ENCODE measurements at regions not wholly inside any gene's neighbourhood (a gene's known extent, or its start where the extent isn't known, plus 50 kb on each side); places are given as distances from the start of the nearest gene placed in this dataset.
"Not testable (repeated sequence)": the region's sequence is repeated elsewhere in the genome, so short reads cannot be mapped to it uniquely, and the experiment has no call there.

DNA sequence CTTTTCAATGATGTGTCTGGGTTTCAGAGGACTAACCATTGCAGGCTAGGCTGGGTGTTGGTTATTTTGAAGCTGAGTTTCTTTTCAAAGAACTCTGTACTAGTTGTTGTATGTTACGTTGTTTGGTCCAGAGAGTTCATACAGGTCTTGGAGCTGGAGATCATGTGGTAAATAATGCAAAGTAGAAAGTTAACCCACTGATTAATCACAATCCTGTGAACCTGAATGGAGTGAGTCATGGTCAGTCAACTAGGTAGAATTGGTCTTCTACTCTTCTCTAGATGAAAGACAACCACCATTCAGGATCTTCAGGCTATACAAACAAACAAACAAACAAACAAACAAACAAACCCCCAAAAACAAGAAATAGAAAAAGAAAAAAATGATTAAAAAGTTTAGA lies 388.9 kb upstream of the ACTBL2 start:
- Histone ChIP-seq H2BK15ac (replicated peaks; ENCODE audit: low read depth) (no peak overlapping the region), H3K36me3 (ENCODE audit: control insufficient read depth, insufficient read depth, low read length) (no peaks in the 10 kb centered on the region), H3K4ac (ENCODE audit: low read depth, low read length) (no peak overlapping the region), H2AK5ac (ENCODE audit: low read length) (no peak overlapping the region), H3K27me3 (ENCODE audit: insufficient read depth, low read length, poor library complexity) (no peaks in the 10 kb centered on the region), H3K18ac (ENCODE audit: low read length) (no peak overlapping the region), H4K5ac (ENCODE audit: low read length) (no peak overlapping the region), H2BK5ac (ENCODE audit: low read length) (no peak overlapping the region), H3K4me2 (ENCODE audit: low read length) (no peak overlapping the region), H3K4me3 (ENCODE audit: low read length) (no peak overlapping the region), H3K4me1 (ENCODE audit: control insufficient read depth, low read depth, low read length) (no peaks in the 10 kb centered on the region), H3K79me1 (ENCODE audit: low read length) (no peaks in the 10 kb centered on the region), H2BK120ac (ENCODE audit: low read depth, low read length) (no peak overlapping the region), H4K8ac (ENCODE audit: low read depth, low read length) (no peak overlapping the region), H3K56ac (ENCODE audit: low read length) (no peak overlapping the region), H3K79me2 (ENCODE audit: control insufficient read depth, insufficient read depth, low read length) (no peaks in the 10 kb centered on the region), H3K9ac (ENCODE audit: low read length) (no peak overlapping the region), H3K27ac (ENCODE audit: low read depth, low read length) (no peak overlapping the region), H3K23ac (ENCODE audit: low read length) (no peak overlapping the region)
- no CpG with 5 or more reads among the region's 1 CpG for WGBS (ENCODE audit: extremely low coverage, insufficient coverage, low lambda C conversion rate)
- no peak for DNase-seq

- H2BK120ac ChIP-seq (ENCODE audit: low read depth, low read length); H2AK5ac ChIP-seq (ENCODE audit: low read length); H3K4me1 ChIP-seq (ENCODE audit: control insufficient read depth, low read depth, low read length); H3K36me3 ChIP-seq (ENCODE audit: control insufficient read depth, insufficient read depth, low read length); H3K23ac ChIP-seq (ENCODE audit: low read length); H2BK5ac ChIP-seq (ENCODE audit: low read length); H3K4ac ChIP-seq (ENCODE audit: low read depth, low read length); H3K79me1 ChIP-seq (ENCODE audit: low read length); H4K5ac ChIP-seq (ENCODE audit: low read length); H3K9ac ChIP-seq (ENCODE audit: low read length); H3K56ac ChIP-seq (ENCODE audit: low read length); H3K18ac ChIP-seq (ENCODE audit: low read length); H3K4me3 ChIP-seq (ENCODE audit: low read length); H3K79me2 ChIP-seq (ENCODE audit: control insufficient read depth, insufficient read depth, low read length); H2BK15ac ChIP-seq (replicated peaks; ENCODE audit: low read depth); H3K4me2 ChIP-seq (ENCODE audit: low read length); DNase-seq; H3K27me3 ChIP-seq (ENCODE audit: insufficient read depth, low read length, poor library complexity); H3K27ac ChIP-seq (ENCODE audit: low read depth, low read length); H4K8ac ChIP-seq (ENCODE audit: low read depth, low read length): not testable (repeated sequence)
- no CpG with 5 or more reads among the region's 14 CpGs for WGBS (ENCODE audit: extremely low coverage, insufficient coverage, low lambda C conversion rate)
Measured at GRCh38 chr5:57870267-57870666, 387.7 kb upstream of the ACTBL2 start.

- H3K36me3 ChIP-seq (ENCODE audit: control insufficient read depth, insufficient read depth, low read length) = no peaks in the 10 kb centered on the region
- no peak overlapping the region for H3K4me3 ChIP-seq (ENCODE audit: low read length)
- H3K27ac ChIP-seq (ENCODE audit: low read depth, low read length) = no peak overlapping the region
- no peak overlapping the region for H3K23ac ChIP-seq (ENCODE audit: low read length)
- H2BK120ac ChIP-seq (ENCODE audit: low read depth, low read length) = no peak overlapping the region
- H3K4me2 ChIP-seq (ENCODE audit: low read length) = no peak overlapping the region
- H4K8ac ChIP-seq (ENCODE audit: low read depth, low read length) = no peak overlapping the region
- no peak overlapping the region for H2BK5ac ChIP-seq (ENCODE audit: low read length)
- no peak overlapping the region for H3K18ac ChIP-seq (ENCODE audit: low read length)
- no peak overlapping the region for H3K4ac ChIP-seq (ENCODE audit: low read depth, low read length)
- no peak overlapping the region for H4K5ac ChIP-seq (ENCODE audit: low read length)
- peaks cover 1% of the 10 kb centered on the region for H3K4me1 ChIP-seq (ENCODE audit: control insufficient read depth, low read depth, low read length)
- no peak overlapping the region for H3K9ac ChIP-seq (ENCODE audit: low read length)
- no peak overlapping the region for H2AK5ac ChIP-seq (ENCODE audit: low read length)
- H3K56ac ChIP-seq (ENCODE audit: low read length) = no peak overlapping the region
- H3K79me1 ChIP-seq (ENCODE audit: low read length) = no peaks in the 10 kb centered on the region
- no peak overlapping the region for H2BK15ac ChIP-seq (replicated peaks; ENCODE audit: low read depth)
- DNase-seq = no peak
- H3K79me2 ChIP-seq (ENCODE audit: control insufficient read depth, insufficient read depth, low read length) = no peaks in the 10 kb centered on the region
- no peaks in the 10 kb centered on the region for H3K27me3 ChIP-seq (ENCODE audit: insufficient read depth, low read length, poor library complexity)
- no CpG with 5 or more reads among the region's 2 CpGs for WGBS (ENCODE audit: extremely low coverage, insufficient coverage, low lambda C conversion rate)
Measured at GRCh38 chr5:57863661-57864060, 381.1 kb upstream of the ACTBL2 start.

DNA sequence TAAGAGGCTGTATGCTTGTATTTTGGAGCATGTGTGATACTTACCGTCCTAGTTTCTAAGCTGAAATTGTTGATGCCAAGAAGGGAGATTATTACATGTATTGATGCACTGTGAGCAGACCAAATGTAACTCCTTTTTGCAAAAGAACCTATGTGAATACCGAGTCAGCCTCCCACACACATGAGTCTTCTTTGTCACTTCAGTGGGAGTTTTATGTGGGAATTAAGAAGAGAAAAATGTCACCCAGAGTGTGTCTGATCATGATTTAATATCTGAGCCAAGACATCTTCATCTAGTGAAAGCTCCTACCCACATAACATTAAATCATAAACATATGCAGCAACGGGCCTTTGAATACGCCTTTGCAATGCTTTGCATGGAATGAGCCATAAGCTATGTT lies 380.3 kb upstream of the ACTBL2 start:
- Histone ChIP-seq H3K4me3 (ENCODE audit: low read length) (no peak overlapping the region), H3K9ac (ENCODE audit: low read length) (no peak overlapping the region), H3K56ac (ENCODE audit: low read length) (no peak overlapping the region), H2BK120ac (ENCODE audit: low read depth, low read length) (no peak overlapping the region), H2BK15ac (replicated peaks; ENCODE audit: low read depth) (no peak overlapping the region), H3K79me1 (ENCODE audit: low read length) (no peaks in the 10 kb centered on the region), H3K4ac (ENCODE audit: low read depth, low read length) (no peak overlapping the region), H3K4me1 (ENCODE audit: control insufficient read depth, low read depth, low read length) (peaks cover 1% of the 10 kb centered on the region), H3K27ac (ENCODE audit: low read depth, low read length) (no peak overlapping the region), H4K5ac (ENCODE audit: low read length) (no peak overlapping the region), H4K8ac (ENCODE audit: low read depth, low read length) (no peak overlapping the region), H3K27me3 (ENCODE audit: insufficient read depth, low read length, poor library complexity) (no peaks in the 10 kb centered on the region), H3K4me2 (ENCODE audit: low read length) (no peak overlapping the region), H2AK5ac (ENCODE audit: low read length) (no peak overlapping the region), H3K36me3 (ENCODE audit: control insufficient read depth, insufficient read depth, low read length) (no peaks in the 10 kb centered on the region), H3K18ac (ENCODE audit: low read length) (no peak overlapping the region), H3K79me2 (ENCODE audit: control insufficient read depth, insufficient read depth, low read length) (no peaks in the 10 kb centered on the region), H2BK5ac (ENCODE audit: low read length) (no peak overlapping the region), H3K23ac (ENCODE audit: low read length) (no peak overlapping the region)
- no peak for DNase-seq
- no CpG with 5 or more reads among the region's 4 CpGs for WGBS (ENCODE audit: extremely low coverage, insufficient coverage, low lambda C conversion rate)

DNA sequence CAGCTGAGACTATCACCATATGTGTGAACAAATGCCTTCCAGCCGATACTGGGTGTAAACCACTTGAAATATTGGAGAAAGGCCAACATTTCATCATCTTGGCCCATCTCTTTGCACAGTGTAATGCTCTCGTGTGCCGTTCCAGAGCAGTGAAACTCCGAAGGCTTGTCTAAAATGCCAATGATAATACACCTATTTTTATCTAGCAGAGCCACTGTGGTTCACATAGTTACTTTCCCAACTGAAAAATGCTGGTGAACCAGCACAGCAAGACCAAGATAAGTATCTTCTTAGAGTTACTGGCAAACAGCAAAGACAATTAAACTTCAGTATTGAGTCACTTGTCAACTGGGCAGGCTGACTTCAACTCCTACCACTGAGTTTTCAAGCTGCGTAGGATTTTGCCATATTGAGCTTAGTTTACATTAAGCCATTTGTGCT lies 379.9 kb upstream of the ACTBL2 start:
- no peak overlapping the region for H2AK5ac ChIP-seq (ENCODE audit: low read length)
- no peak overlapping the region for H2BK15ac ChIP-seq (replicated peaks; ENCODE audit: low read depth)
- peak; percentile 55 for DNase-seq
- H2BK5ac ChIP-seq (ENCODE audit: low read length) = no peak overlapping the region
- H3K79me1 ChIP-seq (ENCODE audit: low read length) = no peaks in the 10 kb centered on the region
- H4K5ac ChIP-seq (ENCODE audit: low read length) = no peak overlapping the region
- H3K4me3 ChIP-seq (ENCODE audit: low read length) = no peak overlapping the region
- H3K4ac ChIP-seq (ENCODE audit: low read depth, low read length) = no peak overlapping the region
- no peak overlapping the region for H2BK120ac ChIP-seq (ENCODE audit: low read depth, low read length)
- no peak overlapping the region for H3K4me2 ChIP-seq (ENCODE audit: low read length)
- H3K79me2 ChIP-seq (ENCODE audit: control insufficient read depth, insufficient read depth, low read length) = no peaks in the 10 kb centered on the region
- peaks cover 1% of the 10 kb centered on the region for H3K4me1 ChIP-seq (ENCODE audit: control insufficient read depth, low read depth, low read length)
- no peak overlapping the region for H3K18ac ChIP-seq (ENCODE audit: low read length)
- H3K36me3 ChIP-seq (ENCODE audit: control insufficient read depth, insufficient read depth, low read length) = no peaks in the 10 kb centered on the region
- H3K23ac ChIP-seq (ENCODE audit: low read length) = no peak overlapping the region
- H3K9ac ChIP-seq (ENCODE audit: low read length) = no peak overlapping the region
- WGBS (ENCODE audit: extremely low coverage, insufficient coverage, low lambda C conversion rate) = no CpG with 5 or more reads among the region's 5 CpGs
- H3K27ac ChIP-seq (ENCODE audit: low read depth, low read length) = no peak overlapping the region
- H4K8ac ChIP-seq (ENCODE audit: low read depth, low read length) = no peak overlapping the region
- peak overlapping the region; percentile 42 for H3K56ac ChIP-seq (ENCODE audit: low read length)
- H3K27me3 ChIP-seq (ENCODE audit: insufficient read depth, low read length, poor library complexity) = no peaks in the 10 kb centered on the region

GRCh38 chr5:57859626-57860025 lies 377.0 kb upstream of the ACTBL2 start:
- H3K79me1 ChIP-seq (ENCODE audit: low read length) = no peaks in the 10 kb centered on the region
- WGBS (ENCODE audit: extremely low coverage, insufficient coverage, low lambda C conversion rate) = no CpG with 5 or more reads among the region's 3 CpGs

More at GRCh38 chr5:57859626-57860025, 377.0 kb upstream of the ACTBL2 start:
- no peak overlapping the region for H3K4me3 ChIP-seq (ENCODE audit: low read length)
- H3K4me1 ChIP-seq (ENCODE audit: control insufficient read depth, low read depth, low read length) = peaks cover 1% of the 10 kb centered on the region
- no peak overlapping the region for H2BK120ac ChIP-seq (ENCODE audit: low read depth, low read length)
- no peak overlapping the region for H2BK5ac ChIP-seq (ENCODE audit: low read length)
- H3K36me3 ChIP-seq (ENCODE audit: control insufficient read depth, insufficient read depth, low read length) = no peaks in the 10 kb centered on the region
- DNase-seq = no peak
- H4K8ac ChIP-seq (ENCODE audit: low read depth, low read length) = no peak overlapping the region
- no peak overlapping the region for H3K56ac ChIP-seq (ENCODE audit: low read length)
- no peak overlapping the region for H3K27ac ChIP-seq (ENCODE audit: low read depth, low read length)
- no peak overlapping the region for H2BK15ac ChIP-seq (replicated peaks; ENCODE audit: low read depth)
- no peaks in the 10 kb centered on the region for H3K27me3 ChIP-seq (ENCODE audit: insufficient read depth, low read length, poor library complexity)
- H3K4me2 ChIP-seq (ENCODE audit: low read length) = no peak overlapping the region
- no peak overlapping the region for H3K9ac ChIP-seq (ENCODE audit: low read length)
- H3K4ac ChIP-seq (ENCODE audit: low read depth, low read length) = no peak overlapping the region
- H3K23ac ChIP-seq (ENCODE audit: low read length) = no peak overlapping the region
- no peaks in the 10 kb centered on the region for H3K79me2 ChIP-seq (ENCODE audit: control insufficient read depth, insufficient read depth, low read length)
- H3K18ac ChIP-seq (ENCODE audit: low read length) = no peak overlapping the region
- H2AK5ac ChIP-seq (ENCODE audit: low read length) = no peak overlapping the region
- H4K5ac ChIP-seq (ENCODE audit: low read length) = no peak overlapping the region
